ENCODE measurements at regions not wholly inside any gene's neighbourhood (a gene's known extent, or its start where the extent isn't known, plus 50 kb on each side); places are given as distances from the start of the nearest gene placed in this dataset.
"Not testable (repeated sequence)": the region's sequence is repeated elsewhere in the genome, so short reads cannot be mapped to it uniquely, and the experiment has no call there.

- TF ChIP-seq POLR2A (IDR thresholded peaks at IDR 0.05; ENCODE audit: low read length) (no peak), GATA1 (IDR thresholded peaks at IDR 0.05; ENCODE audit: low read depth, low read length) (no peak)
- DNase-seq: no peak
Observed at GRCh38 chr9:29339387-29339786, 1766.1 kb upstream of the C9orf72 start.

GRCh38 chr9:29348999-29349398 lies 1775.7 kb upstream of the C9orf72 start:
- DNase-seq: no peak
- TF ChIP-seq GATA1 (IDR thresholded peaks at IDR 0.05; ENCODE audit: low read depth, low read length) (no peak), POLR2A (IDR thresholded peaks at IDR 0.05; ENCODE audit: low read length) (no peak)

GRCh38 chr9:29389421-29389820 lies 1816.1 kb upstream of the C9orf72 start:
- TF ChIP-seq GATA1 (IDR thresholded peaks at IDR 0.05; ENCODE audit: low read depth, low read length): no peak
- TF ChIP-seq POLR2A (IDR thresholded peaks at IDR 0.05; ENCODE audit: low read length): no peak
- DNase-seq: no peak

- DNase-seq: no peak
- TF ChIP-seq POLR2A (IDR thresholded peaks at IDR 0.05; ENCODE audit: low read length): no peak
- TF ChIP-seq GATA1 (IDR thresholded peaks at IDR 0.05; ENCODE audit: low read depth, low read length): no peak
Observed at GRCh38 chr9:29390859-29391258, 1817.6 kb upstream of the C9orf72 start.

- DNase-seq: no peak
- TF ChIP-seq GATA1 (IDR thresholded peaks at IDR 0.05; ENCODE audit: low read depth, low read length): no peak
- TF ChIP-seq POLR2A (IDR thresholded peaks at IDR 0.05; ENCODE audit: low read length): no peak
Observed at GRCh38 chr9:29393064-29393463, 1819.8 kb upstream of the C9orf72 start.

- DNase-seq: no peak
- TF ChIP-seq POLR2A (IDR thresholded peaks at IDR 0.05; ENCODE audit: low read length) (no peak), GATA1 (IDR thresholded peaks at IDR 0.05; ENCODE audit: low read depth, low read length) (no peak)
Observed at GRCh38 chr9:29394855-29395254, 1821.6 kb upstream of the C9orf72 start.

GRCh38 chr9:29397148-29397547 lies 1823.9 kb upstream of the C9orf72 start:
- no peak for DNase-seq
- TF ChIP-seq GATA1 (IDR thresholded peaks at IDR 0.05; ENCODE audit: low read depth, low read length) (no peak), POLR2A (IDR thresholded peaks at IDR 0.05; ENCODE audit: low read length) (no peak)

GRCh38 chr9:29416204-29416603 lies 1842.9 kb upstream of the C9orf72 start:
- TF ChIP-seq POLR2A (IDR thresholded peaks at IDR 0.05; ENCODE audit: low read length) (no peak), GATA1 (IDR thresholded peaks at IDR 0.05; ENCODE audit: low read depth, low read length) (no peak)
- no peak for DNase-seq

- DNase-seq: peak; percentile 3 to 51
- no peak for TF ChIP-seq POLR2A (IDR thresholded peaks at IDR 0.05; ENCODE audit: low read length)
- TF ChIP-seq GATA1 (IDR thresholded peaks at IDR 0.05; ENCODE audit: low read depth, low read length): no peak
Observed at GRCh38 chr9:29422438-29422837, 1849.2 kb upstream of the C9orf72 start.

- no peak for DNase-seq
- TF ChIP-seq GATA1 (IDR thresholded peaks at IDR 0.05; ENCODE audit: low read depth, low read length) (no peak), POLR2A (IDR thresholded peaks at IDR 0.05; ENCODE audit: low read length) (no peak)
Observed at GRCh38 chr9:29432191-29432590, 1858.9 kb upstream of the C9orf72 start.

GRCh38 chr9:29432656-29433055 lies 1859.4 kb upstream of the C9orf72 start:
- not testable (repeated sequence) for DNase-seq

GRCh38 chr9:29435368-29435767 lies 1862.1 kb upstream of the C9orf72 start:
- DNase-seq: no peak
- TF ChIP-seq POLR2A (IDR thresholded peaks at IDR 0.05; ENCODE audit: low read length): no peak
- no peak for TF ChIP-seq GATA1 (IDR thresholded peaks at IDR 0.05; ENCODE audit: low read depth, low read length)

GRCh38 chr9:29437526-29437925 lies 1864.2 kb upstream of the C9orf72 start:
- no peak for TF ChIP-seq POLR2A (IDR thresholded peaks at IDR 0.05; ENCODE audit: low read length)
- no peak for DNase-seq

- TF ChIP-seq GATA1 (IDR thresholded peaks at IDR 0.05; ENCODE audit: low read depth, low read length) (no peak), POLR2A (IDR thresholded peaks at IDR 0.05; ENCODE audit: low read length) (no peak)
- DNase-seq: no peak
Observed at GRCh38 chr9:29439961-29440360, 1866.7 kb upstream of the C9orf72 start.

GRCh38 chr9:29440449-29440848 lies 1867.2 kb upstream of the C9orf72 start:
- DNase-seq: no peak
- TF ChIP-seq GATA1 (IDR thresholded peaks at IDR 0.05; ENCODE audit: low read depth, low read length) (no peak), POLR2A (IDR thresholded peaks at IDR 0.05; ENCODE audit: low read length) (no peak)

GRCh38 chr9:29445751-29446150 lies 1872.5 kb upstream of the C9orf72 start:
- no peak for DNase-seq
- TF ChIP-seq GATA1 (IDR thresholded peaks at IDR 0.05; ENCODE audit: low read depth, low read length) (no peak), POLR2A (IDR thresholded peaks at IDR 0.05; ENCODE audit: low read length) (no peak)

Data from erythroblast (primary cell).